ENCODE measurements at regions not wholly inside any gene's neighbourhood (a gene's known extent, or its start where the extent isn't known, plus 50 kb on each side); places are given as distances from the start of the nearest gene placed in this dataset.

DNA sequence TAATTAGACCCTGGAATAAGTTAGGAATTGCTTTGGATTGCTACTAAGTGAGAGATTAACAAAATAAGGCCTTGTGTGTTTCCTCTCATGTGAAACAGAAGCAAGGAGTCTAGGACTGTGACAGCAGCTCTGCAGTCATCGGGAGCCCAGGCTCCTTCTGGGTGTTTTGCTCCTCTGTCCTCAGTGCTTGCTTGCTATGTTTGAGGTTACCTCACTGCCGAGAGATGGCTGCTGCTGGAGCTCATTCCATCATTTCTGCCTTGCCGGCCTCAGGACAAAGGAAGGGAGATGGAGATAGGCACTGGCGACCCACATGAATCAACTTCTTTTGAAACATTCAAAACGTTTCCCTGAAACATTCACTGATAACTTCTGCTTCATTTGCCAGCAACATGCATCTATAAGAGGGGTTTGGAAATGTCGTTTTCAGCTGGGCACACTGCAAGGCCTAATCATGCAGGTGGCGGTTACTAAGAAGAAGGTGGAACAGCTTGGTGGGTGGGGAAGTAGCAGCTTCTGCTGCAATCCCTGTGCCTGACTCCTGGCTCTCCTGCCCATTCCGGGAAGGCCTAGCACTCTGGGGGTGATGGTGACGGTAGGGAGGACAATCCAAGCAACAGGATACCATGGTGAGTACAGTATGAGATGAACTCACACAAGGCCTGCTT, 77.2 kb upstream of the CD180 start:
- Mint-ChIP-seq H3K9me3 (ENCODE audit: low read depth, unreplicated experiment) (peaks cover 5% of the 10 kb centered on the region), H3K36me3 (ENCODE audit: insufficient read depth, unreplicated experiment) (no peaks in the 10 kb centered on the region), H3K4me1 (ENCODE audit: low read depth, unreplicated experiment) (no peaks in the 10 kb centered on the region), H3K27me3 (ENCODE audit: unreplicated experiment) (no peaks in the 10 kb centered on the region), H3K4me3 (ENCODE audit: low read depth, unreplicated experiment) (no peak overlapping the region), H3K27ac (ENCODE audit: unreplicated experiment) (no peak overlapping the region)
- TF ChIP-seq CTCF (IDR thresholded peaks at IDR 0.05; ENCODE audit: unreplicated experiment), result no peak
- intact Hi-C loops (cut with micrococcal nuclease; ENCODE audit: unreplicated experiment), result no loop called here
- DNase-seq, result no peak
- CTCF ChIA-PET, result interaction anchor here (0.6 kb wide), 1 partner anchor 476 kb away, joined by 3 read pairs; no protein-coding TSS in a partner anchor
- no TSS peak for BruUV-seq (replicated peaks)

DNA sequence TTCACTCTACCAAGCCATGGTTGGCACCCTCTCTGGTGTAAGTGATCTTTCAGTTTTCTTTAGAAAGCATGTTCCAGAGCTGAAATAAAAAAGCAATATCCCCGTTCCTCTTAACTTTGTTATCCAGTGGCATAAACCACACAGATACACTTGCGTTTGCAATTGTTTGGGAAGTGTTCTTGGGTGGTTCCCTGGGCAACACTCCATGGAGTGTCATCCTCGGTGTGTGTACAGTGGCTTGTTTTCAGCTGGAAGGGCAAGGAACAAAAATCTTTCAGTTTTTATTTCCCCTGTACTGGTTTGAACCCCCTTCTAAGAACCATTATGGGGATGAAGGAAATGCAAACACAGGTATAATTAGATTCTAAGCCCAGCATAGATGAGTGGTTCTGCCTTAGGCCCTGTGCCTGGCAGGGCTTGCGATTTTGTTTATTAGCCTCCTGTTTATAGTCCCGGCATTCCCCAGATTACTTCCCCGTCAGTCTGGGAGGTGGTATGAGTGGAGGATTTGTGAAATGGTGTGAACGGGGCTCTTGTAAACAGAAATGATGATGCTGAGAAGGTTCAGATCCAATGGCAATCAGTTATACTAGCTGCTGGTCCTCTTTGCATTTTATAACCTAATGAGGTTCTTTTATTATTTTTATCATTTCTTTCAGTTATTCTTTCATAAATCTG, 76.0 kb upstream of the CD180 start:
- H3K27ac Mint-ChIP-seq (ENCODE audit: unreplicated experiment), result no peak overlapping the region
- no TSS peak for BruUV-seq (replicated peaks)
- no peaks in the 10 kb centered on the region for H3K4me1 Mint-ChIP-seq (ENCODE audit: low read depth, unreplicated experiment)
- intact Hi-C loops (cut with micrococcal nuclease; ENCODE audit: unreplicated experiment), result no loop called here
- TF ChIP-seq CTCF (IDR thresholded peaks at IDR 0.05; ENCODE audit: unreplicated experiment), result no peak
- H3K27me3 Mint-ChIP-seq (ENCODE audit: unreplicated experiment), result no peaks in the 10 kb centered on the region
- no peaks in the 10 kb centered on the region for H3K36me3 Mint-ChIP-seq (ENCODE audit: insufficient read depth, unreplicated experiment)
- CTCF ChIA-PET, result no interaction called here
- H3K9me3 Mint-ChIP-seq (ENCODE audit: low read depth, unreplicated experiment), result no peaks in the 10 kb centered on the region
- H3K4me3 Mint-ChIP-seq (ENCODE audit: low read depth, unreplicated experiment), result no peak overlapping the region
- DNase-seq, result no peak

DNA sequence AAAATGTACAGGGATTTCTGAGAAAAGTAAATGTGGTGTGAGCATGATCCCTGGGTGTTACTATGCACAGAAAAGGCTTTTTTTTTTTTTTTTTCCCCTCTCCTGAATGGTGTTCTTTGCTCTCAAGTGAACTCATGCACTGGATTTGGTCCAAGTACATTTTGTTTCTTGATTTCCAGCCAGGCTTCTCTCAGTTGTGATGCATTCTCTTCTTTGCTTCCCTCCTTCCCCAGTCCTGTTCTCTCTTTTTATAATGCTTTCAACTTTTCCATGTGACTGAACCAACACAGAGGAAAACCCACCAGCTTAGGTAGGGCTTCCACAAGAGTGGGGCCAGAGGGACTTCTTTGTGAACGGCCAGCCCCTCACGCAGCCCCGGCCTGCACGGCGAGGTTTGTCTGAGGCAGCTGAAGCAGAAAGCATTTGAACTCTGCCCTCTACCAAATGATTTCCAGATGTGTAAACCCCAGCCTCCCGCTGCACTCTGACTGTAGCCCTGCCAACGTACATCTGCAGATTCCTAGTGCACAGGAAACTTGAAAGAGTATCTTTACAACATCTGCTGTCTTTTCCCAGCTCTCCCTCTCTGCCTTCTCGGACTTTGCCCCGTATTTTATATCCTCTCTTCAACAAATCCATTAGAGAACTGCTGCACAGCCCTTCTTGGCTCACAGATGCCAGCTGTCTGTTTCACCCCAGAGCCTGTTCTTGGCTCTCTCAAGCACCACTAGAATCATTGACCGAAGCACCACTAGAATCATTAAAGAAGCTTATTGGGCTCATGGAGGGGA, 71.8 kb upstream of the CD180 start:
- no peaks in the 10 kb centered on the region for H3K9me3 Mint-ChIP-seq (ENCODE audit: low read depth, unreplicated experiment)
- no peak for DNase-seq
- BruUV-seq (replicated peaks), result no TSS peak
- no peak overlapping the region for H3K4me3 Mint-ChIP-seq (ENCODE audit: low read depth, unreplicated experiment)
- no peak overlapping the region for H3K27ac Mint-ChIP-seq (ENCODE audit: unreplicated experiment)
- no peaks in the 10 kb centered on the region for H3K27me3 Mint-ChIP-seq (ENCODE audit: unreplicated experiment)
- intact Hi-C loops (cut with micrococcal nuclease; ENCODE audit: unreplicated experiment), result no loop called here
- TF ChIP-seq CTCF (IDR thresholded peaks at IDR 0.05; ENCODE audit: unreplicated experiment), result no peak
- CTCF ChIA-PET, result no interaction called here
- H3K4me1 Mint-ChIP-seq (ENCODE audit: low read depth, unreplicated experiment), result no peaks in the 10 kb centered on the region
- no peaks in the 10 kb centered on the region for H3K36me3 Mint-ChIP-seq (ENCODE audit: insufficient read depth, unreplicated experiment)

DNA sequence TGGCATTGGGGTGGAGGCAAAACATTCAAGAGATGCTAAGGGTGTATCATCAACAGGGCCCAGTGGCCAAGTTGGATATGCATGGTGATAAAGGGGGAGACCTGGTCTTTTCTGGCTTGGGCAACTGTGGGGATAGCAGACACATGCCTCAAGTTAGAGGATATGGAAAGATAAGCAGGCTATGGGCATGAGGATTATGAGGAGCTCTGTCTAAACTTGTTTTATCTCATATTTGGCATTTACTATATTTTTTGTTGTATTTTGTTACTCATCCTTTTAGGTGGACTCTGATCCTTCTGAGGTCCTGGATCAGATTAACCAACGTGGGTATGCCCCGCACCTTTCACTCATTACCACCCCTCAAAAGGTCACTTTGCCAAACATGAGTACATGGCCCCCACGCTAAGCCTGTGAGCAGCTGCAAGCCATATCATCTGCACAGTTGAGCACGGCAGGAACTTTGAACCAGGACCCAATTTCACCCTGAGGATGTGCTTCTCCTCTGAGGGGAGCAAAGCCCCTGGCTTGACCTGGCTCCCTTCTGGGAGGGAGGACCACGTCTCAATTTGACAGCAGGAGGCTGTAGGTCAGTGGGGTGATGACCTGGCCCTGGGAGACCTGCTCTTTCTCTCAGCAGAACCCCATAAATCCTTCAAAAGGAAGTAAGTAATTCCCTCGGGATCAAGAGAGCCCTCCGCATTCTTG, 71.1 kb upstream of the CD180 start:
- no peak overlapping the region for H3K27ac Mint-ChIP-seq (ENCODE audit: unreplicated experiment)
- no peaks in the 10 kb centered on the region for H3K36me3 Mint-ChIP-seq (ENCODE audit: insufficient read depth, unreplicated experiment)
- no peaks in the 10 kb centered on the region for H3K4me1 Mint-ChIP-seq (ENCODE audit: low read depth, unreplicated experiment)
- no peak for TF ChIP-seq CTCF (IDR thresholded peaks at IDR 0.05; ENCODE audit: unreplicated experiment)
- intact Hi-C loops (cut with micrococcal nuclease; ENCODE audit: unreplicated experiment), result no loop called here
- BruUV-seq (replicated peaks), result no TSS peak
- no peak overlapping the region for H3K4me3 Mint-ChIP-seq (ENCODE audit: low read depth, unreplicated experiment)
- H3K27me3 Mint-ChIP-seq (ENCODE audit: unreplicated experiment), result no peaks in the 10 kb centered on the region
- H3K9me3 Mint-ChIP-seq (ENCODE audit: low read depth, unreplicated experiment), result no peaks in the 10 kb centered on the region
- DNase-seq, result no peak
- CTCF ChIA-PET, result no interaction called here
